VCaP (cell line): ENCODE measurements at regions not wholly inside any gene's neighbourhood (a gene's known extent, or its start where the extent isn't known, plus 50 kb on each side); places are given as distances from the start of the nearest gene placed in this dataset.

Experiments used
- H3K27ac ChIP-seq: fragments of 450-650 bp; 2 replicates; pipeline ENCODE4 v1.5.1; 2017
- CTCF ChIP-seq: fragments of 450-650 bp; conservative IDR thresholded peaks from 2 replicates; pipeline ENCODE4 v1.5.1; 2017; ENCODE audit warnings: mild to moderate bottlenecking, moderate library complexity

GRCh38 chrX:124228849-124229248 is 103.6 kb upstream of the TEX13D start:
- H3K27ac ChIP-seq = no peak overlapping the region
- TF ChIP-seq CTCF = no peak

DNA sequence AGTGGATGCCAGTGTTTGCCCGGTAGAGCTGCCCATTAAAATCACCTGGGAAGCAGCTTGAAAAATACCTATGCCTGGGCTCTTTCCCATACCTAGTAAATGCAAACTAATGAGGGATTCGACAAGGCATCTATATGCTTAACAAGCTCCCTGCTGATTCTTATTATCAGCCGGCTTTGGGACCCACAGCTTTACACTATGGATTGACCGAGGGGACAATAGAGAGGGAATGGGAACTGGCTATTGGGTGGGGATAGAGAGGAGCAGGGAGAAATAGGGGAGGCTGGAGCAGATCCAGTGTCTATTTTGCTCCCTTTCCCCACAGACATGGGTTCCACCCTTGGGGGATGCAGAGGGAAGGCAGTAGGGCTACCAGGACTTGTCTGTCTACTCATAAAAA is 103.1 kb upstream of the TEX13D start:
- no peak overlapping the region for H3K27ac ChIP-seq

DNA sequence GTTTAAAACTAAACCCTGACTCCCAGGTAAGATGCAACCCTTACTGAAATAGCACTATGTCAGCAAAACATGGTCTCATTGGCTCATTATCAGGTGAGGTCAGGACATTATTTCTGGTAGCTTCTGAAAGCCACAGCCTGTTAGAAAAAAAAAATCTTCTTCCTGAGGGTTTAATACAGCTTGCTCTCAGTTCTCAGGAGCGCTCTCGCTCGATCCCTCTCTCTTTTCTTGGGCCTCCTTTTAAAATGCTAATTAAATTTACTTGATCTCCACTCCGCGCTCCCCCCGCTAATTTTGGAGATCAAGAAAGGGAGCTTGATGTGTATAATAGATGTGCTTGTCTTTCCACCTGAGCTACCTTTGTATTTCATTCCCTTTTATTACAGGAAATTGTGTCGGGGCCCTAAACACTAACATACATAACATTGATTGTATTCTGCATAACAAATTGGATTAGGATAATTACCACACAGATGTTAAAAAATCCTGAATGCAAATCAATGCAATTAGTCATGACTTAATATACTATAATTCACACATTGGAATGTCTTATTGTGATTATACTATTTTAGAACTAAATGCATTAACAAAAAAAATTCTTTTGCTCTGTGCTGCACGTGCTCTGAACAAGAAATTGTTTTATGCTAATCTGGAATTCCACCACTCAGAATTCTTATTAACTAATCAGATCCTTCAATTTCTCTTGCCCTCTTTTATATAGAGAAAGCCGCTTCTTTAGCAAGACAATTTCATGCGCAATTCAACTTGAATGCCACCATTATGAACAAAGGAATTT is 101.6 kb upstream of the TEX13D start:
- H3K27ac ChIP-seq = no peak overlapping the region
- TF ChIP-seq CTCF = no peak

More for the DNA sequence above, 103.1 kb upstream of the TEX13D start:
- no peak for TF ChIP-seq CTCF

DNA sequence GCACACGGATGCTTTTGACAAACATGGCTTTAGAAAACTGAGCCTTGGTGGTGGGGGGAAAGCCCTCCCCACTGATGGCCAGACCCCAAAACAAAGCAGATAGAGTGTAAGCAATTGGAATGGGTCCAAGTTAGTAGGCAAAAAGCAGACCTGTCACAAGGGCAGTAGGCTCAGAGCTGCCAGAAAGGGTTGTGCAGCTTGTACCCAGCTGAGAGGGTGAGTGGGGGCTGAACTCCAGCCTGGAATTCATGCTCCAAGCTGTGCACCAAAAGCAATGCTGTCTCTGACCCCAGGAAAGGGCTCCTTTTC is 101.1 kb upstream of the TEX13D start:
- H3K27ac ChIP-seq = no peak overlapping the region
- TF ChIP-seq CTCF = no peak

DNA sequence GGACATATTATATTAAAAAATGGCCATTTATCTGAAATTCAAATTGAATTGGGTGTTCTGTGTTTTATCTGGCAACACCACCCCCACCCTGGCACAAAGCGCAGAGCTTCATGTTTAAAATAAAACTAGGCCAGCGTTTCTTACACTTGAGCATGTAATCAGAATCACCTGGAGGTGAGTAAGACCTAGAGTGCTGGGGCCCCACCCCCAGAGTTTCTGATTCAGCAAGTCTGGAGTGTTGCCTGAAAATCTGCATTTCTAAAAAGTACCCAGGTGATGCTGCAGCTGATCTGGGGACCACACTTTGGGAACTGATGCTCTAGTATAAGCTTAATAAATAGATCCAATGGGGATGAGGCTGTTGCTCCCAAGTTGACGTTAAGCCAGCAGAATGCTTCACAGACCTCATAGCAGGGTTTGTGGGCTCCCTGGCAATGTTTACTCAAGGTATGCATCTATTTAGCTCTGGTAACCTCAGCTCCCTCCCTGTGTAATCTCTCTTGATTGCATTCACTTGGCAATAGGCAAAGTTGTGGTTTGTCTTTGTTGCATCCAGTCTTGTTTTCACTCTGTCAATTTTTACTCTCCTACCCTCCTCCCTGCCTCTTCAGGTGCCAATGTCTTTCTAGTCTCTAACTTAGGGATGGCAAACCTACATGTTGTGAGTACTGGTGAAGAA is 99.8 kb upstream of the TEX13D start:
- no peak for TF ChIP-seq CTCF
- H3K27ac ChIP-seq = no peak overlapping the region

- TF ChIP-seq CTCF = no peak
- H3K27ac ChIP-seq = no peak overlapping the region
These were observed 98.1 kb upstream of the TEX13D start for GRCh38 chrX:124234348-124234747.

DNA sequence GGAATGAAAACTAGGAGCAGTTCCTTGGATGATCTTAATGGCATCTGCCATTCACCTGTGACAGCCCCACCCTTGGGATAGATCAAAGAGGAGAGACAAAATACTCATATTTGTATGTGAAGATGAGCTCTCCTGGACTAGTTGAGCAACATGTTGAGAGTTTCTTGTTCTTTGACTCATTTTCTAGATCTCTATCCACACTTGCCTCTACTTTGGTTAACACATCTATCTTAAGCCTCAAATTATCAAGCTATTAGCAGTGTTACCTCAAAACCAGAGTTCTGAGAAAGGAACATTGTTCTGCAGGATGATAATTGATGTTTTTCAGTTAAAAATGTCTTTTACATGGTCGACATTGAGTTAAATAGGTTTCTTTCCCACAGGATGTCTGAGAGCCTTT is 94.2 kb upstream of the TEX13D start:
- TF ChIP-seq CTCF = no peak
- peak overlapping the region; percentile 43 for H3K27ac ChIP-seq
